ENCODE measurements at regions not wholly inside any gene's neighbourhood (a gene's known extent, or its start where the extent isn't known, plus 50 kb on each side); places are given as distances from the start of the nearest gene placed in this dataset.

DNA sequence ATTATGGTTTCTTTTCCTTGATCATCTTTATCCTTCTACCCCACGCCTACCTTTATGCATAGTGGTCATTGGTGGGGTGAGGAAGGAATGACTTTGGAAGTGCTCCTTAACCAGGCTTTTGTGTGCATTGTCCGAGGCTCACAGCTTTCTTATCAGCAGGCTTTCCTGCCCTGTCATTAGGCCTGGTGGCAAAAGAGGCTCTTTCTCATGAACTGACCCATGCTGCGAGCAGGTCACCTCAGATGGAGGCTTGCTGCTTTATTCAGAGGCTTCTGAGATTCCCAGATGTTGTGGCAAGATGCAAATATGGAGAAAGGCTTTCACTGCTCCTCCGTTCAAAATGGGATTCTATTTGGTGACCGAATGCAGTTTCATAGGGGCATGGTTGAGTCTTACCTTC lies 57.4 kb upstream of the DMRTA1 start:
- TF ChIP-seq, protein P1, sequence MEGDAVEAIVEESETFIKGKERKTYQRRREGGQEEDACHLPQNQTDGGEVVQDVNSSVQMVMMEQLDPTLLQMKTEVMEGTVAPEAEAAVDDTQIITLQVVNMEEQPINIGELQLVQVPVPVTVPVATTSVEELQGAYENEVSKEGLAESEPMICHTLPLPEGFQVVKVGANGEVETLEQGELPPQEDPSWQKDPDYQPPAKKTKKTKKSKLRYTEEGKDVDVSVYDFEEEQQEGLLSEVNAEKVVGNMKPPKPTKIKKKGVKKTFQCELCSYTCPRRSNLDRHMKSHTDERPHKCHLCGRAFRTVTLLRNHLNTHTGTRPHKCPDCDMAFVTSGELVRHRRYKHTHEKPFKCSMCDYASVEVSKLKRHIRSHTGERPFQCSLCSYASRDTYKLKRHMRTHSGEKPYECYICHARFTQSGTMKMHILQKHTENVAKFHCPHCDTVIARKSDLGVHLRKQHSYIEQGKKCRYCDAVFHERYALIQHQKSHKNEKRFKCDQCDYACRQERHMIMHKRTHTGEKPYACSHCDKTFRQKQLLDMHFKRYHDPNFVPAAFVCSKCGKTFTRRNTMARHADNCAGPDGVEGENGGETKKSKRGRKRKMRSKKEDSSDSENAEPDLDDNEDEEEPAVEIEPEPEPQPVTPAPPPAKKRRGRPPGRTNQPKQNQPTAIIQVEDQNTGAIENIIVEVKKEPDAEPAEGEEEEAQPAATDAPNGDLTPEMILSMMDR (IDR thresholded peaks at IDR 0.05), result no peak
- TF ChIP-seq EZH2 (IDR thresholded peaks at IDR 0.05; ENCODE audit: borderline replicate concordance, insufficient read depth, low read depth, low read length, poor library complexity, severe bottlenecking), result no peak
